ENCODE measurements at regions not wholly inside any gene's neighbourhood (a gene's known extent, or its start where the extent isn't known, plus 50 kb on each side); places are given as distances from the start of the nearest gene placed in this dataset.
A peak's percentile ranks its signal among the peaks of the same experiment; 100 is the strongest.
"Not testable (repeated sequence)": the region's sequence is repeated elsewhere in the genome, so short reads cannot be mapped to it uniquely, and the experiment has no call there.

DNA sequence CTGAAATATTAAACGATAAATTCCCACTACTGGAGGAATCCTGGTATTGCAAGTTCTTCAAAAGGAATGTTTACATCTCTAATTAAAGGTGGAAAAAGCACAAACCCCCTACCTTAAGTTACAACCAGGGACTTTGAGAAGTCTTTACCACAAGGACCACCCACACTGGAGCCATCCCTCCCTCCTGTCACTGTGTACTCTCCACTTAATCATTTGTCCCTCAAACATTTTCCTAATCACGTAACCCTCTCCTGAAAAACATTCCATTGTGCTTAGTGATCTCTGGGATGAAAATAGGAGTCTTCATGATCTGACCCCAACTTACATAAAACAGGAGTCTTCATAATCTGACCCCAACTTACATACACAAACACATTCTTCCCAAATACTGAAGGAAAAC lies 85.7 kb downstream of the SUCLG1 start:
- no peak for DNase-seq

DNA sequence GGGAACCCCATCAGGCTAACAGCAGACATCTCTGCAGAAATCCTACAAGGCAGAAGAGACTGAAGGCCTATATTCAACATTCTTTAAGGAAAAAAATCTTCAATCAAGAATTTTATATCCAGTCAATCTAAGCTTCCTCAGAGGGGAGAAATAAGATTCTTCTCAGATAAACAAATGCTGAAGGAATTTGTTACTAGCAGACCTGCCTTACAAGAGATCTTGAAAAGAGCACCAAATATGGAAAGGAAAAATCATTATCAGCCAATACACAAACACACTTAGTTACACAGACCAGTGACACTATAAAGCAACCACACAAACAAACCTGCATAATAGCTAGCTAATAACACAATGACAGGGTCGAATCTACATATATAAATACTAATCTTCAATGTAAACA lies 96.5 kb downstream of the SUCLG1 start:
- DNase-seq = no peak

DNA sequence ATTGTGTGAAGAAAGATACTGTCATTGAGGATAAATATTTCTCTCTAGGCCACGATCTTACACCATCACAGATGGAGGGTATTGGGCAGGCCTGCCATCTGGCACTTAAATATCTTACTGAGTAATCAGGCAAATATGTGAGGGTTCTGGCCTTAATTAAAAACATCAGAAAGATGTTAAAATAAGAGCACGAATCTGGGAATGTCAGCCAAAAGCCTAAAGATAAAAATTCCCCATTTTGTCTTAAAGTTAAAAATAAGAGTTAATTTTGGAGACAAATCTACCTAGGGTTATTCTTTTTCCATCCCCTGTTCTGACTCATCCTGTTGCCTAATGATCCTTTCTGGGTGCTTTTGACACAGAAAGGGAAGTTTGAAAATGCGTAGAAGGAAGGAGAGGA lies 121.0 kb downstream of the SUCLG1 start:
- peak; percentile 10 to 17 for DNase-seq

DNA sequence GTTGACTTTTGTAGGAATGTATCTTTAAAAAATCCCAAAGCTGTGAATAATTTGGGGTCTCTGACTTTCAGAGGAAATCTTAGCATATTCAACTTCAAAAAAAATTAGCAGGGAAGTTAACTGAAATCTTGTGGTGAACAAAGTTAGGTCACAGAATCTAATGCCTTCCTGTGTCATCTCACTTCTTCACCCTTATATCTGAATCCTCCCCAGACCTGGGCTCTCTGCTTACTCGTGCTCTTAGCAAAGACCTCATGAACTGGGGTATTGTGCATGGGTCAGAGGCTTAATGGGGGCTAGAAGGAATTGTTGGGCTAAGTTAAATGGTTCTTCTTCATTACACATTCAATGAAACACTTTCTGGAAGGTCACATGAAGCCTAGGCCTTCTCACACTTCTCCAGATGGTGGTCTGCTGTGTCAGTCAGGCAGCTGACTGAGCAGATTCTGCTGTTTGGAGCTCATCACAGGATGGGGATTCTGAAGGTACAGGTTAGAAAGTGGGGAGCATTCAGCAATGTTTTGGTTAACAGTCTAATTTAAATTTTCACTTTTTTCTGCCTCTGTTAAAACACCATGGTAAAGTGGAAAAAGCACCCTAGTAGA lies 131.3 kb downstream of the SUCLG1 start:
- DNase-seq = no peak

DNA sequence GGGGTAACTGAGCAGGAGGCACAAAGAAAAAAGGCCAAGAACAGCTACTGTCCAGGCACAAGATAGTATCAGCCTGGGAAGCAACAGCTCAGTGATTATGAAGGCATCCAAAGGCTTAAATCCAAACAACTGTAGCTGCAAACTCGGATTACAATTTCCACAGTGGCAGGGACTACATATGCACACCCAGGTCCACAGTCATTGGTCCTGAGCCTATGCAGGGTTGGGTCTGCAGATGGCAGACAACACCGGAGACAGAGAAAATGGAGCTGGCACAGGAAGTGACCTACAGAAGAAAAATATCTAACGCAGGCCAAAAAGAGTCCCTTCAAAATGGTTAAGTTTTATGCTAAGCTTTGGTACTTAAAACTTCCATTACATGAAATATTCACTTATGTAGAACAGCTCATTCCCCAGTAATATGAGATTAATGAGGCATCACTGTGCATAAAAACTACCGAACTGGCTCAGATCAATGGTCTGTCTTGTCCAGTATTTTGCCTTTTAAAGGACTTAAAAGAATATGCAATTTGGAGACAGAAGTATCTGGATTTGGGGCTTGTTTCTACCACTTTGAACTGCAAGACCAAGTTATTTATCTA lies 132.1 kb downstream of the SUCLG1 start:
- DNase-seq = no peak

DNA sequence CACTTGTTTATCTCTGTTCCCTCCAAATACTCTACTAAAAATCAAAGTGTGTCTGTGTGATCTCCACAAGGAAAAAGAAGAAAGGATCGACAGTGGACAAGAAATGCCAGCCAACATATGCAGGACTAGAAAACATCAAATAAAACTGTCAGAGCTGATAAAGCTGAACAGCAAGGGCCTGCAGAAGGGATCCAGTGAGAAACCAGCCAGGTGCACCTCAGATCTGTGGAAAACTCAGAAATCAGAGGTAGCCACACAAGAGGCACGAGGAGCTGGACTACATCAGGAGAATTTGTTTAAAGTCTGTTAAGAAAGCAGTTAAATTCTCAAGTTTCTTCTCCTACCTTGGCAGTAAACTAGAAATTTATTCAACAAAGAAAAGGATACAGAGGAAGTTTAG lies 135.2 kb downstream of the SUCLG1 start:
- no peak for DNase-seq

DNA sequence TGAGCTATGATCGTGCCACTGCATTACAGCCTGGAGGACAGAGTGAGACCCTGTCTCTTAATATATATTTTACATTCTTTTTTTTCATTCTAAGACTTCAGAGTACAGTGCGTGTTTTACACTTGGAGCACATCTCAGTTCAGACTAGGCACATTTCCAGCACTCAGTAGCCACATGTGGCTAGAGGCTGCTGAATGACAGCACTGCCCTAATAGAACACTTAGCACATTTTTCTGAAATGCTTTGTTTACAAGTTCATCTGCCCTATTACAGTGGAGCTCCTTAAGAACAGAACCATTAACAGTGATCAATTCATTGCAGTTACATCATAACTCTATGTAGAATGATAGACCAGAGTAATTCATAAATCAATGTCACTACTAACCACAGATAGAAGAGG lies 138.1 kb downstream of the SUCLG1 start:
- DNase-seq = no peak

DNA sequence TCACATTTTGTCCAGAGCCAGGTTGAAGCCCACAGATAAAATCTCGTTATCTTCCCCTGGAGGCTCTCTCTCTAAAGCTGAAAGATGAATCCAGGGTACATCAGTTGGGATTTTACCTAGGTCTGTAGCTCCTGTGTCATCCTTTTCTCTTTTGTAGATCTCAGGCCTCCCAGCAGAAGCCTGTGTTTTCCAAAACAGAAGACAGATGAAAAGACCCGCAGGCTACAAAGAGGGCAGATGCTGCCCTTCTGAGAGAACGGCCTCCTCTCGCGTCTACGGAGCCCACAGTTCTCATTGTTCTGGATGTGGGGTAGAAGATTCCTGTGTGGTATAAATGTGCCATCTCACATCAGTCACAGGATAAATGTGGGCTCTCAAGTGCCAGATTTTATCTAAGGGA lies 139.5 kb downstream of the SUCLG1 start:
- DNase-seq = no peak

DNA sequence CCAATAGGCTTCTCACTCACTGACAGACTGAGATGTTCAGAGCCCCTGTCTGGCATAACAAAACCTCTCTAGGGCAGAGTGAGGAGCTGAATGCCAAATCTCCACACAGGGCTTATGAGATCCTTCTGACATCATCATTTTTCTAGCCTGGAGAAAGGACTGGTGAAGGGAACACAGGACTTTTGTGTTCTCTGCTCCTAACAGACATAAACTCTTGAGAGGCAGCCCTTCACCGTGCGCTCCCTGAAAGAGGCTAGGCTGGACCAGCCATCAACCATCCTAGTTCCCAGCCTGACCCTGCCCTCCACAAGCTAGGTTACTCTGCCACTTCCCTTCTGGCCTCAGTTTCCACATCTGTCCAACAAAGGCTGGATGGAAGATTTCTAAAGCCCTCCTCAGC lies 141.9 kb downstream of the SUCLG1 start:
- no peak for DNase-seq

DNA sequence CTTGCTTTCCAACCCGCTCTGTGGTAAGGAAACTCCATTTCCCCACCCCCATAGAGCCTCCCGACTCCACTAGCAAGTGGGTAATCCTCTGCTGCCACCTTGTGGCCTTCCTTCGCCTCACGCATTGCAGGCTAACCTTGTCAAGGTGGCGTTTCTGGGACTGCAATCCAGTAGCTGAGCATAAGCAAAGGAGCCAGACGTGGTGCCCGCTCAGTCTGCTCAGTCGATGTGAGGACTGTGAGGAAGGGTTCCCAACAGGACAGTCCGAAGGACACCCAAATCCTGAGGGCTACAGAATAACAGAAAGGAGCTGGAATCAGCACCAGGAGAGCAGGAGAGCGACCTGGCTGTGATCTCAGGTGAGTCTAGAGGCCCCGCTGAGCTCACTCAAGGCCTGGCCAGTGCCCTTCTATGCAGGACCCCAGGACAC lies 144.2 kb downstream of the SUCLG1 start:
- DNase-seq = peak; percentile 72 to 77

DNA sequence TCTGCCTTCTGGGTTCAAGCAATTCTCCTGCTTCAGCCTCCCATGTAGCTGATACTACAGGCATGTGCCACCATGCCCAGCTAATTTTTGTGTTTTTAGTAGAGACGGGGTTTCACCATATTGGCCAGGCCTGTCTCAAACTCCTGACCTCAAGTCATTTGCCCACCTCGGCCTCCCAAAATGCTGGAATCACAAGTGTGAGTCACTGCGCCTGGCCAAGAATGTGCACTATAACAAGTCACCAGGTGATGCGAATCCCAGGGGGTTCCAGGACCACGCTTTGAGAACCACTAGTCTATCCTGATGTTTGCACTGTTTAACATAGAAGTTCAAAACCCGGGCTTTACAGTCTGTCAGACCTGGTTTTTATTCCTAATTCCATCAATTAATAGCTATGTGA lies 144.8 kb downstream of the SUCLG1 start:
- DNase-seq = no peak

DNA sequence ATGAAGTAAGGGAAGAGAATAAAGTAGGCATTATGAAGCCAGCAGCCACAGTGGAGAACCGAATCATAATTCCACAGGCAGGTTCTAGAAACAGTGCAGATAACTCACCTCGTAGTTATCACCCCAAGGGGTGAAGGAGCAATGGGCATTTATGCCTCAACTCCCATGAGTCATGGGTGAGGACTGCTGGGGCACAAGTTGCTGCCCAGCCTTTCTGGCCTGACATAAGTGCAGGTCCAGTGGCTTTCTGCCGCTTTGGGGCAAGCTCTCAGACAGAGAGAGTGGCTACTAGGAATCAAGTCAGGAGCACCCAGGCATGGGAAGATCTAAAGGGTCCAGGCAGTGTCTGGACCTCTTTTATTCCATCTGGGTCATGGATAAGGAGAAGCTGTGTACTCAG lies 149.8 kb downstream of the SUCLG1 start:
- no peak for DNase-seq

DNA sequence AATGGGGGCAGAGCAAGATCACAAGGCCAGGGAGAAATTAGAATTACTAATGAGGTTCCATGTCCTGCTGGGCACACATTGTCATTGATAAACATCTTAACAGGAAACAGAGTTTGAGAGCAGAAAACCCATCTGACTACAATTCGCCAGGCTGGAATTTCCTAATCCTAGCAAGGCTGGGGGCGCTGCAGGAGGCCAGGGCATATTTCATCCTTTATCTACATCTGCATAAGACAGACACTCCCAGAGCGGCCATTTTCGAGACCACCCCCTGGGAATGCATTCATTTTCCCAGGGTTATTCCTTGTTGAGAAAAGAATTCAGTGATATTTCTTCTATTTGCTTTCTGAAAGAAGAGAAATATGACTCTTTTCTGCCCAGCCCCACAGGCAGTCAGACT lies 152.7 kb downstream of the SUCLG1 start:
- no peak for DNase-seq

DNA sequence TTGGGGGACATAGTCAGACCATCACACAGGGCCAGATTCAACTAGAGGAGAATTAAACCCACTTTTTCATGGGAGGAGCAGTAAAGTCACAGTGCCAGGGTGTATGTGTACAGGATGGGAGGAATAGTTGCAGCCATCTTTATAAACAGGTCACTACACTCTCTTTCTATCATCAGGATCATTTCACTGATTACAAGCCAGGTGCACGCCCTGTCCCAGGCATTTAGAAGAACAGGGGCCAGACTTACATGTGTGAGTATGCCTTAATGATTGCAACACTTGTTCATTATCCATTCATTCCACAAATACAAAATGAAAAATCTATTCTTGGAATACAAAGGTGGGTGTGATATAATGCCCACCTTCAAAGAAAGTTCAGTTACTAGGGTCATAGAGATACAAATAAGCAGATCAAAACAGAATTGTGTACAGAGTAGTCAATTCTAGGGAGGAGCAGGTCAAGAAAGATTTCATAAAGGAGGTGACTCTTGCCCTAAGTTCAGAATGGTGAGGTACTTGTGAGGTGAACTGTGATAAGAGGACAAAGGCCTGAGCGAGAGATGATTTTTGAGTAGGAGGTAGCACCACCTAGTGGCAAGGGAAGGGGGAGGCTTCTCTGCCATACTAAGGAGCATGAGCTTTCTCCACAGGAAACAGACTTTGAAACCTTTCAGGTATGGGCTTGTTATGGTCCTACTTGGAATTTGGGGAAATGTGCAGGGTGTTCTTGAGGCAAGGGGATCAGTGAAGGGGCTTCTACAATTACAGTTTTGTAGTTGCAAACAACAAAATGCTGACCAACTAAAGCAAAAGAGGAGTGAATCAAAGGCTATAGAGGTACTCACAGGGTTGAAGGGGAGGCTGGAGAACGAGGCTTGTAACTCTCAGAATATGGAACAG lies 156.3 kb downstream of the SUCLG1 start:
- peak; percentile 81 to 88 for DNase-seq

DNA sequence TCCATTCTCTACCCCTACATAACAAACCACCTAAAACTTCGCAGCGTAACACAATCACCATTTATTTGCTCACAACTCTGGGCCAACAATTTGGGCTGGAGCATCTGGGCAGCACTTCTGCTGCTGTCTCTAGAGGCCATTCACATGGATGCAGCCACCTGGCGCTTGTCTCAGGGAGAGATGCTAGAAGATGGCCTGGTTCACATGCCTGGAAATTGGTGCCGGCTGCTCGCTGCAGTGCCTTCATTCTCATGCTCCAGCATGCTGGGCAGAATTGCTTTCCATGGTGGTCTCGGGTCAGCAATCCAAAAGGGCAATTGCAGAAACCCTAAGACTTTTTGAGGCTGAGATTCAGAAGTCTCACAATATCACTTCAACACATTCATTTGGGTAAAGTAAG lies 157.4 kb downstream of the SUCLG1 start:
- no peak for DNase-seq

DNA sequence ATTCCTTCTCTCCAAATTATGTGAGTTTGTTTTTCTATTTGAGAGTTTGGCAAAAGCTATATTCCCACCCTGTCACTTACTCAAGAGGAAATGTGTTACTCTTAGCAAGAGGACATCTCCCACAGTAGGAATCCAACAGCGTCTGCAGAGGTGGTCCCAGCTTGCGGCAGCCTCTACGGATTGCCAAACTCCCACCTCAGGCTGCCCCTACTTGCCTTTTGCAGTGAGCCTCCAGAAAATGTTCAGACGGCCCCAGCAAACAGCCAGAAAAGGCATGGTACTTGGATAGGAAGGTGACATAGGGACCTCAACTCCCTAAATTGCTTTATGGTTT lies 158.4 kb downstream of the SUCLG1 start:
- DNase-seq = no peak

DNA sequence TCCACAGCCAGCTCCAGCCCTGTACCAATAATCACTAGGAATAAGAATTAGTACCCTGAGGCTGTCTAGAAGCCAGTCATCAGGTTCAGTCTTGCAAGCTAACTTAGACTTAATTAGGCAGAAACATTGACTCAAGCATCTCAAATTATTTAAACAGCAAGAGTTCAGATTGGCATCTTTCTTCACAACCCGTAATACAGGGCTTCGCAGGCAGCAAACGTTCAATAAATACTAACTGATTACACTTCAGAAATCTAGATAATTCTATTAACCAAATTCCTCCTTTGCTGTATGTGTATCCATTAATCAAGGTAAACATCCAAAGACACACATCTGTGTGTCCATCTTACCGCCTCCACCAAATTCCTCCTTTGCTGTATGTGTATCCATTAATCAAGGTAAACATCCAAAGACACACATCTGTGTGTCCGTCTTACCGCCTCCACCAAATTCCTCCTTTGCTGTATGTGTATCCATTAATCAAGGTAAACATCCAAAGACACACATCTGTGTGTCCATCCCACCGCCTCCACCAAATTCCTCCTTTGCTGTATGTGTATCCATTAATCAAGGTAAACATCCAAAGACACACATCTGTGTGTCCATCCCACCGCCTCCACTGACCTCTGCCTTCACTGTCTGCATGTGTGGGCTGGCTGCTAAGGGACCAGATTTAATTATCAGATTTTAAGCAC lies 158.9 kb downstream of the SUCLG1 start:
- DNase-seq = not testable (repeated sequence)

DNA sequence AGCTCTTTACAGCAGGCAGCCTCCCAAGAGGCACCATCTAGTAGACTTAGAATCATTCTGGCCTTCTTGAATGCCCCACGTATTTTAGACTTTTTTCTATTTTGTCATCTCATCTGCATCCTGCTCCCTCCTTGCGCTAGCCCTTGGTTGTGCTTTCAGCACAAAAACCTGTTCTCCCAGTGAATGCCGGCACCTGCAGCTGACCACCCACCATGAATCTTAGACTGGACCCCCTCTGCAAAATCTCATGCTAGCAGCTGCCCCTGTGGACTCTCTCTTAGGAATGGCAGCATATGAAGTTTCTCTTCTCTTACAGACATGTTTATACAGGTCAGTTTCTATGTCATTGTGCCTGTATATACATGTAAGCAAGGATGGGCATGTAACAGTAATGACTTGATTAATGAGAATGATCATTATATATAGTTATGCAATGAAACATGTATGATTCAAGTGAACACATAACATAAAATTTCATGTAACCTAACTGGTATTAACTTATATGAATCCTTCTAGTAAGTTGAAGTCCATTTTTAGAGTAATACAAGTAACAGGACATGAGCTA lies 159.8 kb downstream of the SUCLG1 start:
- no peak for DNase-seq

DNA sequence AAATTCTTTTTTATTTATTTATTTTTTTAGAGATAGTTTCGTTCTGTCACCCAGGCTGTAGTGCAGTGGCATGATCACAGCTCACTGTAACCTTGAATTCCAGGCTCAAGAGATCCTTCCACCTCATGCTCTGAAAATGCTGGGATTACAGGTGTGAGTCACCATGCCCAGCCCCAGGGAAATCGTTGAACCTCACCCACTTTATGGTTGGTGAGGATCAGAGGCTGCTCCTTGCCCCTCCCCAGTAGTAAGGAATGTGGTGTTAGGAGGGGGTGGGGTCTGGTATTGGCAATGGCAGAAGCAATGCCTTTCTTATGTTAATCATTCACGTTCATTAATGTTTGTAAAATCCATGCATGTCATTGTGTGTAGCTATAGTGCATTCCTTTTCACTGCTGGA lies 161.9 kb downstream of the SUCLG1 start:
- no peak for DNase-seq

DNA sequence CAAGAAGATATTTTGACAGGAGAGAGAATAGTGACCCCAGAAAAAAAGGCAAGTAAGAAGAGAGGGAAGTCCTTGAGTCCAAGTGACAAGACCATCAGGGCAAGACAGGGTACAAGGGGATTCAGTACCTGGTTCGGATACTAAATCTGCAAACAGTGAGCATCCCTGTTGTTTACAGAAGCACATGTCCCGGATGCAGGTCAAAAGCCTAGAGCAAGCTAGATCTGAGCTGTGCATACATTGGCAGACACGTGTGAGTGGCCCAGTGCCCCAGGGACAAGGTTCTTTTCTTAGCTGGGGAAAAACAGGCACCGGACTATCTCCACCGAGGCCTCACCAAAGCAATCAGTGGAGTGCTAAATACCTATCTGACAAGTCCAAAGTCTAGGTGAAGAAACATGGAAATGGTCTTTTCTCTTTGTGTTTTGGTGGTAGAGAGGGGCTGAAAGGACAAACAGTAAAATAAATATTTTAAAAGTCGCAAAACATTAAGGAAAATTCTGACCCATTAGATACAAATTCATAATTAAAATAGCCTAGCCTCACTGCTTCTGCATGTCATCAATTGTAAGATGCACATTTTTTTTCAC lies 165.2 kb downstream of the SUCLG1 start:
- DNase-seq = no peak

DNA sequence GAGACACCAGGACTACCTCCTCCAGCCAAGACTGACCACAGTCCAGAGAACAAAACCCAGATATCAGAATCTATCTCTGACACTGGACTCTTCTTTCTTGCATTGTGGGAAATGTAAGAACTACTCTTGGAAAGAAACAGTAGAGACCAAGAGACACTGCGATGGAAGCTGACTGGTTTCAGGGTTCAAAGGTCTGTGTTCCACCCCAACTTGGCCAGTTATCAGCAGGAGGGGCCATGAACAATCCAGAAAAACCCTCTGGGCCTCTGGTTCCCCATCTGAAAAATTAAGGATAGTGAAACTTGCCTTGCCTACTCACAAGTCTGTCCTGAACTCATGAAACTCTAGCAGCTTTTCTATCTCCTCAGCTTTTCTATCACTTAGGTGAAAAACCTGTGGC lies 166.5 kb downstream of the SUCLG1 start:
- DNase-seq = no peak

DNA sequence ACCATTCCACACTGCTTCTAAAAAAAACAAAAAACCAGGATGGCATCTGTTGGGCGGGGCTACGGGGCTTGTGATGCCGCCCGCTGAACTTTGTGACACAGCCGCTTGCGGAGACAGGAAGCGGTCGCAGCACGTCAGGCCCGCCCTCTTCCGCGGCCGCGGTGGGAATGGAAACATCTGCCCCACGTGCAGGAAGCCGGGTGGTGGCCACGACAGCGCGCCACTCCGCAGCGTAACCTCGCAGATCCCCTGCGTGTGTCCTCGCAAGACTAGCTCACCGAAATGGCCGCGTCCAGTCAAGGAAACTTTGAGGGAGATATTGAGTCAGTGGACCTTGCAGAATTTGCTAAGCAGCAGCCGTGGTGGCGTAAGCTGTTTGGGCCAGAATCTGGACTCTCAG lies 168.5 kb downstream of the SUCLG1 start:
- DNase-seq = no peak

DNA sequence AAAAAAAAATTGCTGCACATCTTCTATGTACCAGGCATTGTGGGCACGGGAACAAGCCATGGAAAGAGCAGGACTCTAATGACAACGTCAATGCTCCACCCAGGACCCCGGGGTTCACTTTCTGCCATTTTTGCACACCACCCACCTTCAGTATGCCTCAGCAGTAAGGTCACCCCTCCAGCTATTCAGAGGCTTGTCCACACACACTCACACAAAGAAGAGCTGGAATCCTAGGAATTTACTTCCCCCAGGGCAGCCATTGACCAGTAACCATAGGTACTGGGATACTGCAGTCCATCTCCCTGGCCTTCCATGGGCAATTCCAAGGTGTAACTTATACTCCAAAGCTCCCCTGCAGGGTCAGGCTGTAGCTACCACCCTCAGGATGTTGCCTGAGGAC lies 170.8 kb downstream of the SUCLG1 start:
- no peak for DNase-seq
